HG02938 (cell line): ENCODE measurements at regions not wholly inside any gene's neighbourhood (a gene's known extent, or its start where the extent isn't known, plus 50 kb on each side); places are given as distances from the start of the nearest gene placed in this dataset.

ENCODE experiments used
- ATAC-seq: cut with Tn5 transposase; IDR thresholded peaks from one replicate; pipeline ENCODE4 v1.9.1; 2021; ENCODE audit warnings: mild to moderate bottlenecking, moderate library complexity; ENCODE audit not compliant: unreplicated experiment

DNA sequence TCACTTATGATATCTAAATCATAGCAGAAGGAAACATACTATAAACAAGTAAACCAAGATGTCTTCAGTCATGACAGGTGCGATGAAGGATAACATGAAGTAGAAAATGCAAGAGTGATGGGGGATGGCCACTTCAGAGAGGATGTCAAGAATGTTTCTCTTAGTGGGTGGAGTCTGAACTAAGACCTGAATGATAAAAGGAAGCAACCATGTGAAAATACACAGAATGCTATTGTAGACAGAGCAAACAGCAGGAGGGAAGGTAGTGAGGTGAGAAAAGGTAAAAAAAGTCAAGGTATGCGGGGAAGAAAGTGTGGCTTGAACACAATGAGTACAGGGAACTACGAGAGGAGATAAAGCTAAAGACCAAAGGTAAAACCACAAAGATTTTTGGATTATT lies 341.6 kb downstream of the FBXO15 start:
- ATAC-seq = no peak

DNA sequence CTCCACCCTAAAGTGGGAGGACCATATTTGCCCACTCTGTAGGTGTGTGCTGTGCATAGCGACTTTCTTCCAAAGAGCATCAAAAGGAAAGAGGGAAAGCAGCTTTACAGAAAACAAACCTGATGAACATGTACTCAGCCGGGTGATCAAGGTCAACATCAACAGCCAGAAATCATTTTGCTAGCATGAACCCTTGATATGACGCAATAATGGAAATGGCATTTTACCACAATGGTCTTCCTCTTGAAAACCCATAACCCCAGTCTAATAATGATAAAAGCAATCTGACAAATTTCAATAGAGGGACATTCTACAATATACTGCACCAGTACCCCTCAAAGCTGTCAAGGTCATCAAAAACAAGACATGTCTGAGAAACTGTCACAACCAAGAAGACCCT lies 350.2 kb downstream of the FBXO15 start:
- no peak for ATAC-seq

DNA sequence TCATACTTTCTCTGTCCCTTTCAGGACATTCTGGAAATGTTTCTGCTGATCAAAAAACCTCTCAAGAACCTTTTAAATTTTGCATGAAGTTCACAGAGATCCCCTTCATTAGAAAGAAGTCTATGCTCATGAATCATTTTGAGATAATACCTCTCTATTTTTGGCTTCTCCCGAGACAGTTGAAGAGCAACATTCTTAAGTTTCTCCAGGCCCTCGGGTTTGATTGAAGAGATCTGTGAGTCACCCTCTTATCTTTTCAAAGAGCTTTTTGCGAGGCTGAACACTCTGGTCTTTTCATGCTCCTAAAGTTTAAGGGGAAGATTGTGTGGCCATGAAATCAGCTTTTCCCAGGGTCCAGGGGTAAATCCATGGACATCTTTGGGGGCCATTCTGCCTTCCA lies 354.2 kb downstream of the FBXO15 start:
- ATAC-seq = no peak

DNA sequence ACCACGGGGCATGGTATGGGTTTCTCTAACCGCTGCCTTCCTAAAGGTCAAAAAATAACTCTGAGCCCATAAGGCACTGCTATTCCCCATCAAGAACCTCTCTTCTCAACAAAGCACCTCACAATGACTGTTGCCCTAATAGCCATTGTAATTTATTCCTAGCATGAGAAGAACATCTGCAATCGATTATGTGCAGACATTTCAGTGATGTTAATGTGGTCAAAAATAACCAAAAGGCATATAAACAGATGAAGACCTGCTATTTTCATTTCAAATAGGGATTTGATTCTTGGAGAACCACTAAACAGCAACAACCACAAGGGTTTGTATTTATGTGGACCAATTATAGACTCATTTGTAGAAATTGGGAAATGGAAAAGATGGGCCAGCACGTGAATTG lies 356.6 kb downstream of the FBXO15 start:
- ATAC-seq = no peak

DNA sequence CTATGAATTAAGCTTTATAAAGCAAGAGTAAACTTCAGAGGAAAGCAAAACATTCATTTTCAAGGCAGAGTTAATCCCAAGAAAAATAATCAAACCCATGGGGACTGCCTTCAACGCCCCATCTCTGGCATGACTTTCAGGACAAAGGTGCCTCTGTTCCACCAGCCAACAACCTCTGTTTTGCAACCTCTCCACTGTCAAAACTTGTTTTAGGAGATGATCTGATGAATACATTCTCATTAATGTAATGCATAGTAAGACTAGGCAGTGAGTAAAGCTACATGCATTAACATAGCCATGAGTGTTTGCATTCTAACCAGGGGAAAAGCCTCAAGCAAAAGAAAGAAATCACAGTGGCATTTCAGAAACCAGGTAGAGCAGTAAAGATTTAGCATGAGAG lies 357.0 kb downstream of the FBXO15 start:
- ATAC-seq = no peak

DNA sequence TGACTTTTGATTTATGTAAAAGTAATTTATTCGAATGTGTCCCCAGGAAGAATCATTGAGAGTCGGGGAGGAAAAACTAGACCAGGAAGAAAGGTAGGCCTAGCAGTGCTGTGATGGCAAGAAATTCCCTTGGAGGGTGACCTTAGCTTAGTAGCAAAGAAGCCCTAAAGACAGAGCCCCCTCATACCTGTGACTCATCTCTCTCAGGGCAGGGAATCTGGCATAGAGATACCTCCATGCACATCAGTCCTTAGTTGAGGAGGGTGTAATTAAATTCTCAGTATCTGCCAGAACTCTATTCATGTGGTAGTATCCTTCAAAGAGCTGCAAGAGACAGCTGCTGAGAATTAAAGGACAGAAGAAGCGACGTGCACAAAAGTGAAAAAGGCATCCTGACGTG lies 360.3 kb downstream of the FBXO15 start:
- no peak for ATAC-seq

DNA sequence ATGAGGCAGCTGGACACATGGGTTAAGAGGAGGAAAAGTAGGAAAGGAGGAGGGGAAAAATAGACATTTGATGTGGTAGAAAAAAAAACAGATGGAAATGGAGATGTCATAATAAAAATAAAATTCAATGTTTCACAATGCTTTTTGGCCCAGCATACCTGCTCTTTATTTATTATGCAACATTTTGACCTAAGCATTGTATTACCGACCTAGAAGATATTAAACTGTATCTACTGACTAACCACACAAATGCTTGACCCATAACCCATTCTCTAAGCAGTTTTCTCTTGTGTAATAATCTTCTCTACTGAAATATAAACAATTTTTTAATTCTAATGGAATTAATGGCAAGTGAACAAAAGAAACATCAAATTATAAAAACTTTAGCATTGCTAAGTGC lies 362.3 kb downstream of the FBXO15 start:
- no peak for ATAC-seq

DNA sequence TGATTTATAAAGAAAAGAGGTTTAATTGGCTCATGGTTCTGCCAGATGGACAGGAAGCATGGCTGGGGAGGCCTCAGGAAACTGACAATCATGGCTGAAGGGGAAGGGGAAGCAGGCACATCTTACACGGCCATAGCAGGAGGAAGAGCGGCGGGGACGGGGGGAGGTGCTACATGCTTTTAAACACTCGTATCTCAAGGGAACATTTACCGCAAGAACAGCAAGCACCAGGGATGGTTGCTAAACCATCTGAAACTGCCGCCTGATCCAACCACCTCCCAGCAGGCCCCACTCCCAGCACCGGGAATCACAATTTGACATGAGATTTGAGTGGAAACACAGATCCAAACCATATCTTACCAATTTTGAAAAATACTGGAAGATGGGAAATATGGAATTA lies 362.8 kb downstream of the FBXO15 start:
- no peak for ATAC-seq

DNA sequence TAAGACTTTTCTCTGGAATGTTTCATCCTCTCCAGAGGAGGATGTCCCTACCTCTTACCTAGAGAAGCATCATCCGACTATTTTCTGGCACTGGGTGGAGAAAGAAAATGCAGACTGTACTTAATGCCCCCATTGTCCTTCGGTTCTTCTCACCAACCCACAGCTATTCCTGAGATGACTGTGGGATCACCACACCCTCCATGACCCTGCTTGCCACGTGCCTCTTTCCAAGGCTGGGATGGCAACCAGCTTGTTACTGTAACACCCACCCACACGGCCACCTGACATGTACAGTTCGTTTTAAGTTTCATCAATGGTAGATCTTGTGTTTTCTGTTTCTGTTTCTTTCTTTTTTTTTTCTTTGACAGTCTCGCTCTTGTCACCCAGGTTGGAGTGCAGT lies 365.2 kb downstream of the FBXO15 start:
- ATAC-seq = no peak

DNA sequence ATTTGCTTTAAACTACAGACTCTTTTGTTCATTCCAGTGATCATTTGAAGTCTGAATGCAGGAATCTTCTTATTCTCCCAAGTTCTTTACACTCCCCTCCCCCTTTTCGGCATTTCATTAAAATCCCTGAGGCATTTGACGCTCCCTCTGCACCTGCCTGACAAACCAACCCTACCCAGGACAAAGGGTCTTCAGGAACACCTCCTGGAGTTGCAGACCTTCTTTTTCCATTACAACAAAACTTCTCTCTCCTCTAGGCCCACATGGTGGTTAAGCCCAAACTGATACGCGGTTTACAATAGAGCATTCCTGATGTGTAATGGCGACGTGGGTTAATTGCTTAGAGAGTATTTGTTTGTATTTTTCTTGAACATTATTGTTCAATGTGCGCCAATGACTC lies 367.4 kb downstream of the FBXO15 start:
- ATAC-seq = no peak

DNA sequence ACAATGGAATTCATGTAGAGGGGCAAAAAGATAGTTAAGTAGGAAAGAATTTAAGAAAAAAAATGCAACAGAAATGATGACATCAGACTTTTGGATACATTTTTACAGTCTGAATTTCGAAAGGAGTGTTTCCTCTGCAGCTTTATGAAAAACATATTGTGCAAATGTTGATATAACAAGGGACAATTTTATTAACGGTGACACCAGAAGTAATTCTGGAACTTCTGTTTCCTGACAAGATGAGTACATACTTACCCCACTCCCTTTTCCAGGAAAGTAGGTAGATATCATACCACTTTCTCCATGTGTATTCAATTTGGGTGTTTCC lies 369.6 kb downstream of the FBXO15 start:
- no peak for ATAC-seq

DNA sequence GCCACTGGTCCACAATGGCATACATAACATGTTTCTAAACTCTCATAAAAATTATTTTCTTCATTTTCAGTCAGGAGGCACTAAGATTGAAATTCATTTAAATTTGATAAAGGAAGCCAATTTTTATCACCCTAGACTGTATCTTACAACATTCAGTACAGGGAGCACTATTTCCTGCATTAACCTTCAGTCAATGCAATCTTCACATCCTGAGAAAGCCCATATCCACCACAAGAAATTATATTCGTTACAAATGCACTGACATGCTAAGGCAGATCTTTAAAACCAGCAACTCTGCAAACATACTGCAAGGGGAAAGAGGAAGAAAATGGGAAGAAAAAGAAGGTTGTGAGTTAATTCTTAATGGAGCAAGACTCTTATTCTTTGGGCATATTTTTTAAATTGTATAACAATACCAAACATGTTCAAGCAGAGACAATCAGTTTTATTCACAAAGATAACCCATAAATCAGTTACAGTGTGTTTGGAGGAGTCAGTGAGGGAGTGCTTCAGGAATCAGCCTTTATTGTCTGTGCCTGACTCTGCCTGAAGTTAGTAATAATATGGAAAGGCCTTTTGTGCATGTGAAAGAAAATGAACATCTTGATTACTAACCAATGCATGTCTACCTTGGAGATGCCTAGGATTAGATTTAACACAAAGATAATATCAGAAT lies 370.1 kb downstream of the FBXO15 start:
- ATAC-seq = no peak

DNA sequence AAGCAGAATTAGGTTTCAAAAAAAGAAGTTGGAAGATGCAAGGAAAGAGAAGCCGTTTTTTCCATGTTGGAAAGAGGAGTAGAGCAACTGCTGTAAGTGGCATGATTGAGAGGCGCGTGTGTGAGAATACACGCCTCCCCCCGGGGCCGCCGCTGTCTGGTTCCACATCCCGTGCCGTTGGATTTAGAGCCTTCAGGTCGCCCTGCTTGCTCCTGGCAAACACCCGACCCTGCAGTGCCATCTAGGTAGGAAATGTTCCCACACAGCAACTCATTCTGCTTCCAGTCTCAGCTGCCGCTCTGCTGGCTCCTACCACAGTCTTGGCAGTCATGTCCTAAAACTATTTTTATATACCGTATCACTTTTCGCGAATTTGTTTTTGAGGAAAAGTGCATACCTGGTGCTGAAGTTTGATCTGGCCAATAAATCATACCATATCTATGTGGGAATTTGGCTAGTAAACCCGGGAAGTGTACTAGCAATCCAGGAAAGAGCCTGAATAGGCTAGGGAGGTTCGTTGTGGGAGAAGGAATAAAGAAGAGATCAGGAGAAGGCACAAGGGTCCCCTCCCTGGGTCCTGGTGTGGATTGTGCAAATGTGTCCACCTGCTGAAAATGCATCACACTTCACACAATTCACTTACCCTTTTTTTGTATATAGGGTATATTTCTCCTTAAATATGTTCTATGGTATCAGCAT lies 372.7 kb downstream of the FBXO15 start:
- no peak for ATAC-seq

DNA sequence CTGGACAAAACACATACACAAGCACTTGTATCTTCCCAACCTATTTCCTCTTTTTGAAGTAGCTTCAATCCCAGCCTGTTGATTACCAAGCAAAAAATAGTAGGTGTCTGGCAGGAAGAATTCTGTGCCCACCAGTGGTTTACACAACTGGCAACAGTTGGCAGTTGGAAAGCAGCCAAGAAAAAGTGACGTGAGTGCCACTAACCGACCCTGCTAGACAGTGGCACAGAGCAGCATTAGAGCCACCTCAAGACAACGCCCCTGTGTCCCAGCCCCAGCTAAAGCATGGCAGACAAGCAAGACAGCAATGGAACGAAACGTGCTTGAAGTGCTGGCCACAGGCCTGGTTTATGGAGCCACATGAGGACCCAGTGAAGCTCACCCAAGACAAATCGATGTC lies 379.6 kb downstream of the FBXO15 start:
- ATAC-seq = no peak

DNA sequence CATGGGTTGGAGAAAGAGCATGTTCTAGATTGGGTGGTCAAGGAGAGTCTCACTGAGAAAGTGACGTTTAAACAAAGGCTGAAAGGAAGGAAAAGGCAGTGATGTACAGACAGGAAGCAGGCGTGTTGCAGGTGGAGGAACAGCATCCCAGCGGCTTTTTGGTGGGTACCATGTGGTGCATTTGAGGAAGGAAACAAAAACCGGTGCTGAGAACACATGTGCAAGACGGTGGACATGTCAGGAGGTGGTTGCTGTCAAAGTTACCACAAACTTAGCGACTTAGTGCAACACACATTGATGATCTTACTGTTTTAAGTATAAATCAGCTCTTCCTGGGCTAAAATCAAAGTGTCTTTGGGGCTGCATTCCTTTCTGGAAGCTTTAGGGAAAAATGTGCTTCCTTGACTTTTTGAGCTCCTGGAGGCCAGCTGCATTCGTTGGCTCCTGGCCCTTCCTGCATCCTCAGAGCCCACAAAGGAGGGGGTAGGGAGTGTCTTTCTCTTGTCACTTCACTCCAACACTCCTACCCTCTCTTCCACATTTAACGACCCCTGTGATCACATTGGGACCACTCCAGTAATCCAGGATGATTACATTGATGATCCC lies 380.6 kb downstream of the FBXO15 start:
- ATAC-seq = no peak

DNA sequence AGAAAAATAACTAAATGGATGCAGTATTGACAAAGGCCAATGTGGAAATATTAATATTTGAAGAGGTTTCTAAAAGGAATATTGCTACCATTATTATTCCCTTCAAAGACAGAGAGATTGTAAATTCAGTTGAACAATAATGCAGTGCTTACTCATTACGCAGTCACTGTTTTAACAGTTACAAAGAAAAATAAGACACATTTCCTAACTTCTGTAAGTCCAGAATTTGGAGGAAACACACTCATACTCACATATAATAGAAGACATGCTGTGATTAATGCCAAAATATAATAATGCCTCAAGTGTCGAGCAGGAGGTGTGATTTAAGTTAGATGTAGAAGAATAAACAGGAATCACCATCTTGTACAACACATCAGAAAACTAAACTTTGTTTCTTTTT lies 389.2 kb downstream of the FBXO15 start:
- no peak for ATAC-seq

DNA sequence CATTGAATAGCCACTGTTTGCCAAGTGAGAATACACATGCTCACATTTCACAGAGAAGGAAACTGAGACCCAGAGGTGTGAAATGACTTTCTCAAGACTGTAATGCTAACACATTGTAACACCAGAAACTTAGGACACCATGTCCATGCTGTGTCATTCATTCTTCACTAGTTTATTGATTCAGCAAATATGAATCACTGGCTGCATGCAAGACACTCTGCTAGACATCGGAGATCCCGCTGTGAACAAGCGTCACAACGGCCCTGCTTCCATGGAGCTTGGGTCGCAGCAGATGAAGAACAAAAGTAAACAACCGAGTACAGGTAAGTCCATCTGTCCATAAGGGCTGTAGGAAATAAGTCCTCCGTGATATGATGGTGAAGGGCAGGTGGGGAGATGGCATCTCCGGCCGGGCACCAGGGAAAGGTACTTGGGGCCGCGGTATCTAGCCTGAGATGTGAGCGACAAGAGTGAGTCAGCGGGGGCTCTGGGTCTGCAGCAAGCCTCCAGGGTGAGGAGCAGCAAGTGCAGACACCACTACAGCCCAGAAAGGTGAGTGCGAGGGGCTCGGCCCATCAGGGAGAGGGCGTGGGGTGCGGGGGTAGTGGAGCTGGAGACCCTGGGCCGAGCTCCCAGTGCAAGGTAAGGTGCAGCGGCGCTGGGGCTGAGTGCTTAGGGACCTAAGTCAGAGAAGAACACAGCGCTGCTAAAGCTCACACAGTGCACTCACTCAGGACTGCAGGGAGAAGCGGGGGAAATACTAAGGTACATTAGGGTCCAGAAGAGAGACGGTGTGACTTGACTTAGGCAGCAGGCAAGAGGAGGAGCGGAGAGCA lies 391.2 kb downstream of the FBXO15 start:
- ATAC-seq = no peak

DNA sequence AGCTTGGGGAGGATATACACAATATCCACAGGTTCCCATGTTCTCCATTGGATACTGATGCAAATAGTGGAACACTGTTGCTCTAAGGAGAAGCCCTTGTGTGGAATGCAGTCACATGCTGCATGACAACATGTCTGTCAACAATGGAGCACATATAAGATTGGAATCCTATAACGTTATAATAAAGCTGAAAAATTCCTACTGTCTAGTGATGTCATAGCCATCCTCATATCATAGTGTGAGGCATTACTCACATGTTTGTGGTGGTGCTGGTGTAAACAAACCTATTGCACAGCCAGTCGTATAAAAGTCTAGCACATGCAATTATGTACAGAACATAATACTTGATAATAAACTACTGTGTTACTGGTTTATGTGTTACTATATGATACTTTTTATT lies 394.7 kb downstream of the FBXO15 start:
- ATAC-seq = no peak

DNA sequence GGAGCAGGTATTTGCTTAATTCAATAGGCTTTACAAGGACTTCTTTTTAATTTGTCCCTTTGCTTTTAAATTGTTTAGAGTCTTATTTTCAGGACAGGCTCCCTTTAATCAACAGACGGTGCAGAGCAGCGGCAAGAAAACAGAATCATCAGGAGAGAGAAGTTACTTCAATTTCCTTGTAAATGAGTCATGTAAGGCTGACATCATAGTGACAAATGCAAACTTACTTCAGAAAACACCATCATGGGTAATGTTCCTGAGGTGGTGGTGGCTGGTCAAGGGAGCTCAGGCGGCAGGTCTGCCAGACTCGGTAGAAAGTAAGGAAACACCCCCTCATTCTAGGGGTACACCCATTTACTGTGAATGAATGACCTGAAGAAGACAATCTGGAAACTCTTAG lies 395.1 kb downstream of the FBXO15 start:
- ATAC-seq = no peak

DNA sequence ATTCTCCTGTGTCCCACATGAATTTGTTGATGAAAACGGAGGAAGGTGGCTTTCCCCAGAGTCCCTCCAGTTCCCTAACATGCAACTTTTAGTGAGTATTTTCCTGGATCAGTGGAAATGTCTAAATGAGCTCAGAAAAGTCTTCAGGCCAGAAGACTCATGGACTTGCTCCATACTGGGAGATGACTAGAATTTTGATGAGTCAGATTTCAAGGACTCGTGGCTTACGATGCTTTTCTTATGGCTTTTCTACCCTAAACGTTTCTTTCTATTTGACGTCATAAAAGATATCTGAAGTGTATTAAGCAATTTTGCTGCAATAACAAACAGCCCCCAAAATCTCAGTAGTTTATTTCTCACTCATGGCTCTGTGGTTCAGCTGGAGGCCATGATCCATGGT lies 397.6 kb downstream of the FBXO15 start:
- ATAC-seq = no peak

DNA sequence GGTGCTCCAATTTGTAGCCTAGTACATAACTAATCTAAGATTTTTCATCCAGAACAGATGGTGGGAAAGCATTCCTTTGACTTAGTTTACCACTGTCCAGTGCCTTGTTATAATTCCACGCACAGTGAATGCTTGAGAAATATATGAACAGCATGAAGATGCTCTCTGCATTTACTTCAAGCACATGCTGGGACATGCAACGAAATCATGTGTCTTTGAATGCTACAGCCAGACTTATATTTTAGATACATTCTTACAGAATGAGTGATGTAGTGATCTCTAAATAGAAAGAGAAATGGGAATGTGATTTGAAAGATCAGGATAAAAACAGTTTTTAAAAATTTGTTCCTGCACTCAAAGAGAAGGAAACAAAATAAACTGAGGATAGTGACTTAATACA lies 398.3 kb downstream of the FBXO15 start:
- no peak for ATAC-seq

DNA sequence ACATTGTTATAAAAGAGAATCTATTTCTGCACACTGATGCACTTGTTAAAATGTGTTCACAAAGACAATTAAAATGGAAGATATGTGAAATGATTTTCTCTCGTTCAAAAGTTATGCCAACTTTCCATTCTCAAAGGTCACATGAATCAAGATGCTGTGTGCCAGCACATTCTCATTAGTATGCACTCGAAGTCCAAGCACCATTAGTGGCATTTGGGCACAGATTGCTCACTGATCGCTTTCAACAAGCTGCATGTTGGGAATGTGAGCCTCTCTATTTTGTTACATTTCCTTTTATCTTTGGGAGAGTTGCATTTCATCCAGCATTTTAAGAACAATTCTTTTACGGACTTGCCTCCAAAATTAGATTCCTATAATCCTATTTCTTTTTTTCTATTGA lies 398.9 kb downstream of the FBXO15 start:
- no peak for ATAC-seq
